Glutamatergic neuron (in vitro differentiated cells): ENCODE measurements at regions not wholly inside any gene's neighbourhood (a gene's known extent, or its start where the extent isn't known, plus 50 kb on each side); places are given as distances from the start of the nearest gene placed in this dataset.

ENCODE experiments used
- DNase-seq: peaks from one replicate; pipeline ENCODE4 v3.0.0; 2022
- H3K27ac Mint-ChIP-seq: one replicate; pipeline ENCODE4 v1.8.0; 2020; ENCODE audit warnings: mild to moderate bottlenecking, mixed read lengths, inconsistent platforms; ENCODE audit not compliant: unreplicated experiment
- H3K27me3 Mint-ChIP-seq: one replicate; pipeline ENCODE4 v1.8.0; 2020; ENCODE audit warnings: mild to moderate bottlenecking, moderate library complexity, mixed read lengths, inconsistent platforms; ENCODE audit not compliant: unreplicated experiment
- H3K36me3 Mint-ChIP-seq: one replicate; pipeline ENCODE4 v1.8.0; 2020; ENCODE audit warnings: mild to moderate bottlenecking, mixed read lengths, inconsistent platforms; ENCODE audit not compliant: unreplicated experiment
- H3K4me1 Mint-ChIP-seq: one replicate; pipeline ENCODE4 v1.8.0; 2020; ENCODE audit warnings: mild to moderate bottlenecking, low read depth, mixed read lengths, inconsistent platforms; ENCODE audit not compliant: unreplicated experiment
- H3K4me3 Mint-ChIP-seq: one replicate; pipeline ENCODE4 v1.8.0; 2020; ENCODE audit warnings: mild to moderate bottlenecking, mixed read lengths, inconsistent platforms; ENCODE audit not compliant: unreplicated experiment
- H3K9me3 Mint-ChIP-seq: one replicate; pipeline ENCODE4 v1.8.0; 2020; ENCODE audit warnings: mild to moderate bottlenecking, moderate library complexity, mixed read lengths, inconsistent platforms; ENCODE audit not compliant: unreplicated experiment
- TF ChIP-seq, protein P1 (sequence below): fragments of 200-600 bp; sonication (generic); IDR thresholded peaks from one replicate; pipeline ENCODE4 v1.5.0; 2021; ENCODE audit not compliant: partially characterized antibody, unreplicated experiment

DNA sequence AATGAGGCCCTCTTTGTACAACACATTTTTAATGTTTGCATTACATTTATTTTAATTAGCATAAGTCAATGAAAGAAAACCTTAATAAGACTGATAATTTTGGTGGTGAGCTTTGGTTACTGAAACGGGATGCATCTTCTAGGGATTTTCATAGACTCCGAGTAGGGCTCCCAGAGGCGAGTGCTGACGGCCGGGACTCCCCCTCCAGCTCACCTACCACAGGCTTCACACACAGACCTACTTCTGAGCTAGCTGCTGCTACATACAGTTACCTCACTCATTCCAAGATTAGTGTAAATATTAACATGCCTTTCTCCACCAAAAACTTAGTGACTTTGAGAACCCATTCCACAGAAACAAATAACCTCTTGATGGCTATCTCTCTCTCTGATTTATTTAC is 271.1 kb downstream of the GALR1 start:
- TF ChIP-seq, protein P1, sequence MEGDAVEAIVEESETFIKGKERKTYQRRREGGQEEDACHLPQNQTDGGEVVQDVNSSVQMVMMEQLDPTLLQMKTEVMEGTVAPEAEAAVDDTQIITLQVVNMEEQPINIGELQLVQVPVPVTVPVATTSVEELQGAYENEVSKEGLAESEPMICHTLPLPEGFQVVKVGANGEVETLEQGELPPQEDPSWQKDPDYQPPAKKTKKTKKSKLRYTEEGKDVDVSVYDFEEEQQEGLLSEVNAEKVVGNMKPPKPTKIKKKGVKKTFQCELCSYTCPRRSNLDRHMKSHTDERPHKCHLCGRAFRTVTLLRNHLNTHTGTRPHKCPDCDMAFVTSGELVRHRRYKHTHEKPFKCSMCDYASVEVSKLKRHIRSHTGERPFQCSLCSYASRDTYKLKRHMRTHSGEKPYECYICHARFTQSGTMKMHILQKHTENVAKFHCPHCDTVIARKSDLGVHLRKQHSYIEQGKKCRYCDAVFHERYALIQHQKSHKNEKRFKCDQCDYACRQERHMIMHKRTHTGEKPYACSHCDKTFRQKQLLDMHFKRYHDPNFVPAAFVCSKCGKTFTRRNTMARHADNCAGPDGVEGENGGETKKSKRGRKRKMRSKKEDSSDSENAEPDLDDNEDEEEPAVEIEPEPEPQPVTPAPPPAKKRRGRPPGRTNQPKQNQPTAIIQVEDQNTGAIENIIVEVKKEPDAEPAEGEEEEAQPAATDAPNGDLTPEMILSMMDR = no peak
- Mint-ChIP-seq H3K27me3 (peaks cover 1% of the 10 kb centered on the region), H3K9me3 (no peaks in the 10 kb centered on the region), H3K4me1 (no peaks in the 10 kb centered on the region), H3K4me3 (no peak overlapping the region), H3K27ac (no peak overlapping the region), H3K36me3 (no peaks in the 10 kb centered on the region)
- no peak for DNase-seq

DNA sequence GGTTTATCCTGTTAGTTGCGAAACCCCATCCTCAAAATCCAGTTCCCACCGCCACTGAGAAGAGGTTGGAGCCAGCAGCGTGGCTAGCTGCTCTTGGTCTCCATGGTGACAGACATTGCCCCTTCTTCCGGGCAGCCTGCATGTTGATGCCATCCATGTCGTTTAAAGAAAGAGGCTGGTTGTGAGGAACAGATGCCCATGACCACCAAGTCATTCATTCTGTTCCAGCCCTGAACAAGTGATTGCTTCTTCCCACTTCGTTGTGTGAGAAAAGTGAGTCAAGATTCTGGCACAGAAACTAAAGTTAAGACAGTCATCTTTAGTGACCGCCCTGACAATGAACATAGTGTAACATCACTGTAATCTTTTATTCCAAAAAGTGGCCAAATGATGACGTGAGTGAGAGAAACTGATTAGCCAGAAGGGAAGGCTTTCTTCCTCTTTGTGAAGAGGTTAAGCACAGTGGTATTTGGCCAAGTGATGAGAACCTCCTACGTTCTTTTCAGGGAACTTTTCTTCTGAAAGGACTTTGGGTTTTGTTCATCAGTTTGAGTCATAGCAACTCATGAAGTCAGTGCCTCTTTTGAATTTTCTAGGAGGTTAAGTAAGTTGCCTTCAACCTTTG is 272.5 kb downstream of the GALR1 start:
- no peak overlapping the region for H3K27ac Mint-ChIP-seq
- no peaks in the 10 kb centered on the region for H3K4me1 Mint-ChIP-seq
- no peak for DNase-seq
- H3K36me3 Mint-ChIP-seq = no peaks in the 10 kb centered on the region
- H3K9me3 Mint-ChIP-seq = no peaks in the 10 kb centered on the region
- H3K4me3 Mint-ChIP-seq = no peak overlapping the region
- TF ChIP-seq, protein P1 = no peak
- peaks cover 7% of the 10 kb centered on the region for H3K27me3 Mint-ChIP-seq

DNA sequence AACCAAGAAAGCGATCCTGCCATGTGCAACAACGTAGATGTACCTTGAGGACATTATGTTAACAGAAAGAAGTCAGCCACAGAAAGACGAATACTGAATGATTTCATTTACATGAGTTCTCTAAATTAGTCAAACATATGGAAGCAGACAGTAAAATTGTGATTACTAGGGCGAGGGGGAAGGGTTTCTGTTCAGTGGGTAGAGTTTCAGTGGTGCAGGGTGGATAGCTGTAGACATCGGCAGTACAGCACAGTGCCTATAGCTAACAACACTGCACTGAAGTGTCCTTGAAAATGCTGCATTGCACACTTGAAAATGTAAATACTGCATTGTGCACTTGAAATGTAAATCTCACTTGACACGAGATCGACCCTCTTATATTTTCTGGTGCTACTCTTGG is 275.3 kb downstream of the GALR1 start:
- H3K36me3 Mint-ChIP-seq = peaks cover 7% of the 10 kb centered on the region
- DNase-seq = no peak
- H3K27me3 Mint-ChIP-seq = peaks cover 7% of the 10 kb centered on the region
- H3K9me3 Mint-ChIP-seq = peaks cover 4% of the 10 kb centered on the region
- no peak overlapping the region for H3K27ac Mint-ChIP-seq
- TF ChIP-seq, protein P1 = no peak
- no peaks in the 10 kb centered on the region for H3K4me1 Mint-ChIP-seq
- H3K4me3 Mint-ChIP-seq = no peak overlapping the region

- H3K36me3 Mint-ChIP-seq = peaks cover 7% of the 10 kb centered on the region
- peaks cover 7% of the 10 kb centered on the region for H3K27me3 Mint-ChIP-seq
- no peak for DNase-seq
- H3K4me3 Mint-ChIP-seq = no peak overlapping the region
- no peaks in the 10 kb centered on the region for H3K4me1 Mint-ChIP-seq
- TF ChIP-seq, protein P1 = no peak
- H3K9me3 Mint-ChIP-seq = peaks cover 4% of the 10 kb centered on the region
- no peak overlapping the region for H3K27ac Mint-ChIP-seq
These were observed 277.3 kb downstream of the GALR1 start for GRCh38 chr18:77526962-77527361.

DNA sequence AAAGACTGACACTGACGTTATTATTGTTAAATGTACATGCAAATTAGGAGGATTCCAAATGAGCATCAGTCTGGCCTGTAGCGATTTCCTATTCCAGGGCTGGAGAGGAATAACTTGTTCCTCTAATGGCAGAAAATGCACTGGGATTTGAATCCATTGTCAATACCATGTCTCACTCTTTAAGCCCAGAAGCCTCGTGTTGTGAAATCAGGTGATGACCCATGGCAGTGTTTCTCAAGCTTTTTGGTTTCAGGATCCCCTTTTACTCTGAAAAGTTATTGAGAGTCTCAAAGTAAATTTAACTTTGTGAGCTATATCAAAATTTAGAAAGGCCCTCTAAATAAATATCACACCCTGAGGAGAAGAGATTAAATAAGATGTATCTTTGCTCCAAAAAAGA is 279.2 kb downstream of the GALR1 start:
- peaks cover 7% of the 10 kb centered on the region for H3K27me3 Mint-ChIP-seq
- TF ChIP-seq, protein P1 = no peak
- no peak overlapping the region for H3K4me3 Mint-ChIP-seq
- H3K4me1 Mint-ChIP-seq = no peaks in the 10 kb centered on the region
- DNase-seq = no peak
- peaks cover 4% of the 10 kb centered on the region for H3K9me3 Mint-ChIP-seq
- peaks cover 7% of the 10 kb centered on the region for H3K36me3 Mint-ChIP-seq
- H3K27ac Mint-ChIP-seq = no peak overlapping the region
